ENCODE measurements at regions not wholly inside any gene's neighbourhood (a gene's known extent, or its start where the extent isn't known, plus 50 kb on each side); places are given as distances from the start of the nearest gene placed in this dataset.

DNA sequence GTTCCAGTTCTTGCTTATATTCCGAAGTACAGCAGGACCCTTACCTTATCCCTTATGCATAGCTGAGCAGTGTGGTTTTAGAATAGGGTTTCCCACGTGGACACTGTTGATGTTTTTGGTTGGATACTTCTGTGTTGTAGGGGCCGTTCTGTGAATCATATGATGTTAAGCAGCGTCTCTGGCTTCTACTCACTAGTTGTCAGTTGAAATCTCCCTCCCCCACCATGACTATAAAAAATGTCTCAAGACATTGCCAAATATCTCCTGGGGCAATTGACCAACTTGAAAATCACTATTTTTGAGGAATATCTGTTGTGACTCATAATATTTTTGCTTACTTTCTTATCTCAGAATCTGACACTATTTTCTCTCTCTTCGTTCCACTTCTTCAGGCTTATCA is 713.7 kb downstream of the TSN start:
- ATAC-seq = no peak
- peaks cover 0 to 2% of the 10 kb centered on the region in 2 donors for H3K9me3 Mint-ChIP-seq
- no peaks in the 10 kb centered on the region for H3K4me1 ChIP-seq (ENCODE audit: control insufficient read depth, insufficient read depth, low read length)
- 92% methylated on average over 2 of the region's 5 CpGs for WGBS (ENCODE audit: insufficient coverage)
- H3K4me1 Mint-ChIP-seq = no peaks in the 10 kb centered on the region
- H3K4me3 Mint-ChIP-seq = no peak overlapping the region
- no peak overlapping the region for H3K4me3 ChIP-seq (ENCODE audit: low read length)
- intact Hi-C loops (cut with micrococcal nuclease) = no loop called here
- H3K27ac ChIP-seq (ENCODE audit: low read length) = no peak overlapping the region
- no peaks in the 10 kb centered on the region for H3K27me3 ChIP-seq (ENCODE audit: control insufficient read depth, insufficient read depth, low read length)
- TF ChIP-seq, protein P1, sequence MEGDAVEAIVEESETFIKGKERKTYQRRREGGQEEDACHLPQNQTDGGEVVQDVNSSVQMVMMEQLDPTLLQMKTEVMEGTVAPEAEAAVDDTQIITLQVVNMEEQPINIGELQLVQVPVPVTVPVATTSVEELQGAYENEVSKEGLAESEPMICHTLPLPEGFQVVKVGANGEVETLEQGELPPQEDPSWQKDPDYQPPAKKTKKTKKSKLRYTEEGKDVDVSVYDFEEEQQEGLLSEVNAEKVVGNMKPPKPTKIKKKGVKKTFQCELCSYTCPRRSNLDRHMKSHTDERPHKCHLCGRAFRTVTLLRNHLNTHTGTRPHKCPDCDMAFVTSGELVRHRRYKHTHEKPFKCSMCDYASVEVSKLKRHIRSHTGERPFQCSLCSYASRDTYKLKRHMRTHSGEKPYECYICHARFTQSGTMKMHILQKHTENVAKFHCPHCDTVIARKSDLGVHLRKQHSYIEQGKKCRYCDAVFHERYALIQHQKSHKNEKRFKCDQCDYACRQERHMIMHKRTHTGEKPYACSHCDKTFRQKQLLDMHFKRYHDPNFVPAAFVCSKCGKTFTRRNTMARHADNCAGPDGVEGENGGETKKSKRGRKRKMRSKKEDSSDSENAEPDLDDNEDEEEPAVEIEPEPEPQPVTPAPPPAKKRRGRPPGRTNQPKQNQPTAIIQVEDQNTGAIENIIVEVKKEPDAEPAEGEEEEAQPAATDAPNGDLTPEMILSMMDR (IDR thresholded peaks at IDR 0.05) = no peak
- H3K27me3 Mint-ChIP-seq (ENCODE audit: low read depth in 2 of 2) = no peaks in the 10 kb centered on the region
- no peaks in the 10 kb centered on the region for H3K36me3 ChIP-seq (ENCODE audit: control insufficient read depth, insufficient read depth, low read length)
- H3K36me3 Mint-ChIP-seq = no peaks in the 10 kb centered on the region
- peaks cover 2% of the 10 kb centered on the region for H3K9me3 ChIP-seq (ENCODE audit: control insufficient read depth, insufficient read depth, low read length)
- H3K27ac Mint-ChIP-seq = no peak overlapping the region
- no peak for DNase-seq

DNA sequence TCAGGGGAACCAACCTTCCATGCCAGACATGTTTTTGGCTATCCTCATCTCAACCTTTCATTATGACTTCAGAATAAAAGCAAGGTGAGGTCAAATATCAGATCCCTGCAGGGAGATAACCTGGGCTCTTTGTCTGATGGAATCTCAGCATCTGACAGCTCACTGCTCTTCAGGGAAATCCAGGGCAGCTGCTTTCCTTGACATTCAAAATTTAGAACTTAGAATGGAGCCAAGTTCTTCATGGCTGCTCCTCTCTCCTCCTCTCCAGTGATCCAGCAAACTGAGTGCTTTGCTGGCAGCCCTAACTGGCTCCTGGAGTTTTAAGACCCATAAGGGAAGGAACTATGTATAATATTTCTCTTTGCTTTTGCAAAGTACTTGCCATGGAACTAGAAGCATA is 716.3 kb downstream of the TSN start:
- no peaks in the 10 kb centered on the region for H3K27me3 Mint-ChIP-seq (ENCODE audit: low read depth in 2 of 2)
- no peaks in the 10 kb centered on the region for H3K27me3 ChIP-seq (ENCODE audit: control insufficient read depth, insufficient read depth, low read length)
- no peak overlapping the region for H3K27ac Mint-ChIP-seq
- DNase-seq = no peak
- peaks cover 2% of the 10 kb centered on the region for H3K9me3 ChIP-seq (ENCODE audit: control insufficient read depth, insufficient read depth, low read length)
- H3K9me3 Mint-ChIP-seq = peaks cover 0 to 4% of the 10 kb centered on the region in 2 donors
- intact Hi-C loops (cut with micrococcal nuclease) = no loop called here
- H3K4me3 ChIP-seq (ENCODE audit: low read length) = no peak overlapping the region
- H3K4me1 Mint-ChIP-seq = no peaks in the 10 kb centered on the region
- H3K27ac ChIP-seq (ENCODE audit: low read length) = no peak overlapping the region
- ATAC-seq = no peak
- H3K36me3 ChIP-seq (ENCODE audit: control insufficient read depth, insufficient read depth, low read length) = no peaks in the 10 kb centered on the region
- no peak overlapping the region for H3K4me3 Mint-ChIP-seq
- no peaks in the 10 kb centered on the region for H3K4me1 ChIP-seq (ENCODE audit: control insufficient read depth, insufficient read depth, low read length)
- H3K36me3 Mint-ChIP-seq = no peaks in the 10 kb centered on the region
- TF ChIP-seq, protein P1 (IDR thresholded peaks at IDR 0.05) = no peak

DNA sequence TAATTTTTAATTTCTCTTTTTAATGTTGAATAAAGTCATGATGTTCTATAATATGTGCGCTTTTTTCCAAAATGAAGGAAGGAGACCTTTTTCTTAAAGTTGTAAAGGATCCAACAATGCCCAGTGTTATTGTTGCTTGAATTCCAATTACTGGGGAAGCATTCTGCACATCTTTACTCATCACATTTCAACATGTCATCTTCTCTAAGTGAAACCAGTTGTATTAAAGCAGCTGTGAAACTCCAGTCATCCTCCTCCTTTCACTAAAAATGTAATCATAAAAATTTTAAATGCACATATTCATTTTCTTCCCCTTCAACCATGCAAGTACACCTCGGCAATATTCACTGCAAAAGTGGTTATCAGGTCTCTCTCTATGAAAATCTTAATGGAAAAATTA is 722.7 kb downstream of the TSN start:
- intact Hi-C loops (cut with micrococcal nuclease) = no loop called here
- Histone ChIP-seq H3K27me3 (ENCODE audit: control insufficient read depth, insufficient read depth, low read length) (no peaks in the 10 kb centered on the region), H3K4me3 (ENCODE audit: low read length) (no peak overlapping the region), H3K4me1 (ENCODE audit: control insufficient read depth, insufficient read depth, low read length) (no peaks in the 10 kb centered on the region), H3K27ac (ENCODE audit: low read length) (no peak overlapping the region), H3K36me3 (ENCODE audit: control insufficient read depth, insufficient read depth, low read length) (no peaks in the 10 kb centered on the region), H3K9me3 (ENCODE audit: control insufficient read depth, insufficient read depth, low read length) (peaks cover 2% of the 10 kb centered on the region)
- no peak for DNase-seq
- ATAC-seq = no peak
- no peaks in the 10 kb centered on the region for H3K36me3 Mint-ChIP-seq
- no peaks in the 10 kb centered on the region for H3K4me1 Mint-ChIP-seq
- no peak overlapping the region for H3K4me3 Mint-ChIP-seq
- H3K27ac Mint-ChIP-seq = no peak overlapping the region
- H3K27me3 Mint-ChIP-seq (ENCODE audit: low read depth in 2 of 2) = no peaks in the 10 kb centered on the region
- H3K9me3 Mint-ChIP-seq = peaks cover 2 to 3% of the 10 kb centered on the region in 2 donors
- 89% methylated on average over 2 of the region's 2 CpGs for WGBS (ENCODE audit: insufficient coverage)
- TF ChIP-seq, protein P1 (IDR thresholded peaks at IDR 0.05) = no peak

DNA sequence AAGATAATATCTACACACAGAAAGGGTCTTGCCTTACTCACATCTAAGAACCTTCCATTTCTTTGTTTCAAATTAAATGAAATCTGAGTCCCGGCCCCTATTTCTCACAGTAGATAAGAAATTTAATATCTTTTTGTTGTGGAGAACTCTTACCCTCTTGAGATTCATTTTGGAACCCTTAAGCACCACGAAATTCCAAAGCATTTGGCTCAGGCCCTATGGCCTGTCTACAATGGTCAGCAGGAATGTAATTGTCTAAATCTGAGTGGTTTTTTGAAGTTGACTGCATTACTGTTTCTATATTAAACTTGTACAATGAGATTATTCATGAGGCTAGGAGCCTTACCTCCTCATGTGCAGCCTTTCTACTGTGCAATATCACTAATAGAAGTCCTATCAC is 723.3 kb downstream of the TSN start:
- no peak for ATAC-seq
- Histone ChIP-seq H3K4me1 (ENCODE audit: control insufficient read depth, insufficient read depth, low read length) (no peaks in the 10 kb centered on the region), H3K36me3 (ENCODE audit: control insufficient read depth, insufficient read depth, low read length) (no peaks in the 10 kb centered on the region), H3K27me3 (ENCODE audit: control insufficient read depth, insufficient read depth, low read length) (no peaks in the 10 kb centered on the region), H3K9me3 (ENCODE audit: control insufficient read depth, insufficient read depth, low read length) (no peaks in the 10 kb centered on the region), H3K27ac (ENCODE audit: low read length) (no peak overlapping the region), H3K4me3 (ENCODE audit: low read length) (no peak overlapping the region)
- H3K4me1 Mint-ChIP-seq = no peaks in the 10 kb centered on the region
- no peaks in the 10 kb centered on the region for H3K27me3 Mint-ChIP-seq (ENCODE audit: low read depth in 2 of 2)
- intact Hi-C loops (cut with micrococcal nuclease) = no loop called here
- H3K4me3 Mint-ChIP-seq = no peak overlapping the region
- peaks cover 2 to 3% of the 10 kb centered on the region in 2 donors for H3K9me3 Mint-ChIP-seq
- TF ChIP-seq, protein P1 (IDR thresholded peaks at IDR 0.05) = no peak
- no peak overlapping the region for H3K27ac Mint-ChIP-seq
- H3K36me3 Mint-ChIP-seq = no peaks in the 10 kb centered on the region
- 63% methylated on average over 1 of the region's 2 CpGs for whole genome bisulfite sequencing (ENCODE audit: insufficient coverage)
- no peak for DNase-seq

All from natural killer cell (primary cell).